ENCODE measurements at regions not wholly inside any gene's neighbourhood (a gene's known extent, or its start where the extent isn't known, plus 50 kb on each side); places are given as distances from the start of the nearest gene placed in this dataset.

DNA sequence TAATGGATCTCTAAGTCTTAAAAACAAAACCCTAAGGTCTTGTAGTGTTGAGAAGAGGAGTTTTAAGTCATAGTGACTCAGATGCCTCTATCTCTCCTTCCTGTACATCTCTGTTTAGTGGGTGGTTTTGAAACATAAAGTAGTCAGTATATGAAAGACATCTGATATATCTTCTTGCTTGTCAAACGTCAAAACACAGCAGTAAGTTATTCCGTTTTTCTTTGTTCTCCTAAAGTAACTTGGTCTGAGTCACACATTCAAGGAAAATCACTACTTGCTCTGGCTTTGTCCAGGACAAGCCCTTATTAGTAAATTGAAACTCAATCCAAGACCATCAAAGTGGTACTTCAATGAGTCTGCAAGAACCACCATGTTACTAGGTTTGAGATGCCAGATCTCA, 1172.5 kb downstream of the BCL11B start:
- no peaks in the 10 kb centered on the region for H3K4me1 Mint-ChIP-seq (ENCODE audit: low read depth, unreplicated experiment)
- H3K27ac Mint-ChIP-seq (ENCODE audit: unreplicated experiment), result no peak overlapping the region
- no peaks in the 10 kb centered on the region for H3K27me3 Mint-ChIP-seq (ENCODE audit: unreplicated experiment)
- no peak overlapping the region for H3K4me3 Mint-ChIP-seq (ENCODE audit: unreplicated experiment)
- H3K9me3 Mint-ChIP-seq (ENCODE audit: unreplicated experiment), result no peaks in the 10 kb centered on the region
- DNase-seq, result no peak
- H3K36me3 Mint-ChIP-seq (ENCODE audit: unreplicated experiment), result no peaks in the 10 kb centered on the region
- TF ChIP-seq, protein P1, sequence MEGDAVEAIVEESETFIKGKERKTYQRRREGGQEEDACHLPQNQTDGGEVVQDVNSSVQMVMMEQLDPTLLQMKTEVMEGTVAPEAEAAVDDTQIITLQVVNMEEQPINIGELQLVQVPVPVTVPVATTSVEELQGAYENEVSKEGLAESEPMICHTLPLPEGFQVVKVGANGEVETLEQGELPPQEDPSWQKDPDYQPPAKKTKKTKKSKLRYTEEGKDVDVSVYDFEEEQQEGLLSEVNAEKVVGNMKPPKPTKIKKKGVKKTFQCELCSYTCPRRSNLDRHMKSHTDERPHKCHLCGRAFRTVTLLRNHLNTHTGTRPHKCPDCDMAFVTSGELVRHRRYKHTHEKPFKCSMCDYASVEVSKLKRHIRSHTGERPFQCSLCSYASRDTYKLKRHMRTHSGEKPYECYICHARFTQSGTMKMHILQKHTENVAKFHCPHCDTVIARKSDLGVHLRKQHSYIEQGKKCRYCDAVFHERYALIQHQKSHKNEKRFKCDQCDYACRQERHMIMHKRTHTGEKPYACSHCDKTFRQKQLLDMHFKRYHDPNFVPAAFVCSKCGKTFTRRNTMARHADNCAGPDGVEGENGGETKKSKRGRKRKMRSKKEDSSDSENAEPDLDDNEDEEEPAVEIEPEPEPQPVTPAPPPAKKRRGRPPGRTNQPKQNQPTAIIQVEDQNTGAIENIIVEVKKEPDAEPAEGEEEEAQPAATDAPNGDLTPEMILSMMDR (IDR thresholded peaks at IDR 0.05; ENCODE audit: partially characterized antibody, unreplicated experiment), result no peak

DNA sequence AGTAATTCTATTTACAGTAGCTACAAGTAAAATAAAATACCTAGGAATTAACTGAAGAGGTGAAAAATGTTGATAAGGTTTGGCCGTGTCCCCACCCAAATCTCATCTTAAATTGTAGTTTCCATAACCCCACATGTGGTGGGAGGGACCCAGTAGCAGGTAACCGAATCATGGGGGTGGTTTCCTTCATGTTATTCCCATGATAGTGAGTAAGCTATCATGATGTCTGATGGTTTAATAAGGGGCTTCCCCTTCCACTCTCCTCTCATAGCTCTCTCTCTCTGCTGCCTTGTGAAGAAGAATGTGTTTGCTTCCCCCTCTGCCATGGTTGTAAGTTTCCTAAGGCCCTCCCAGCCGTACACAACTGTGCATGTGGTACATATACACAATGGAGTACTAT, 1170.7 kb downstream of the BCL11B start:
- H3K27ac Mint-ChIP-seq (ENCODE audit: unreplicated experiment), result no peak overlapping the region
- no peaks in the 10 kb centered on the region for H3K4me1 Mint-ChIP-seq (ENCODE audit: low read depth, unreplicated experiment)
- DNase-seq, result no peak
- no peaks in the 10 kb centered on the region for H3K36me3 Mint-ChIP-seq (ENCODE audit: unreplicated experiment)
- H3K27me3 Mint-ChIP-seq (ENCODE audit: unreplicated experiment), result no peaks in the 10 kb centered on the region
- no peak overlapping the region for H3K4me3 Mint-ChIP-seq (ENCODE audit: unreplicated experiment)
- TF ChIP-seq, protein P1 (IDR thresholded peaks at IDR 0.05; ENCODE audit: partially characterized antibody, unreplicated experiment), result no peak
- H3K9me3 Mint-ChIP-seq (ENCODE audit: unreplicated experiment), result no peaks in the 10 kb centered on the region

DNA sequence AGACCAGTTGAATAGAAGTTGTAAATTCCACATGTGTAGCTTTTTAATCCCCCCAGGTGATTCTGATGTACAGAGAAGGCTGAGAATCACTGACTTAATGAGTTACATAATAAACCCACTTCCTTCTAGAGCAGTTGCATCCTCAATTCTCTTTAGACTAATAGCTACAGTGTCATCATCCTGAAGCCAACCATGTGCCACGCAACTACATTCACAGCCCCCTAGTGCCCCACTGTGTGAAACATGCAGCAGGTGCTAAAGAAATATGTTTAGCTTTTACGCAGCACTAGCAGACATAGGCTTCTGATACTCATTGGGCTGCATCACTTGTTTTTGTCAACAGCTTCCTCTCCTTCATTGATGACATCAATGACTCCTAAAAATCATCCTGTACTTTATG, 1168.3 kb downstream of the BCL11B start:
- H3K27me3 Mint-ChIP-seq (ENCODE audit: unreplicated experiment), result no peaks in the 10 kb centered on the region
- no peaks in the 10 kb centered on the region for H3K4me1 Mint-ChIP-seq (ENCODE audit: low read depth, unreplicated experiment)
- no peak overlapping the region for H3K4me3 Mint-ChIP-seq (ENCODE audit: unreplicated experiment)
- TF ChIP-seq, protein P1 (IDR thresholded peaks at IDR 0.05; ENCODE audit: partially characterized antibody, unreplicated experiment), result no peak
- DNase-seq, result no peak
- no peak overlapping the region for H3K27ac Mint-ChIP-seq (ENCODE audit: unreplicated experiment)
- no peaks in the 10 kb centered on the region for H3K9me3 Mint-ChIP-seq (ENCODE audit: unreplicated experiment)
- no peaks in the 10 kb centered on the region for H3K36me3 Mint-ChIP-seq (ENCODE audit: unreplicated experiment)

DNA sequence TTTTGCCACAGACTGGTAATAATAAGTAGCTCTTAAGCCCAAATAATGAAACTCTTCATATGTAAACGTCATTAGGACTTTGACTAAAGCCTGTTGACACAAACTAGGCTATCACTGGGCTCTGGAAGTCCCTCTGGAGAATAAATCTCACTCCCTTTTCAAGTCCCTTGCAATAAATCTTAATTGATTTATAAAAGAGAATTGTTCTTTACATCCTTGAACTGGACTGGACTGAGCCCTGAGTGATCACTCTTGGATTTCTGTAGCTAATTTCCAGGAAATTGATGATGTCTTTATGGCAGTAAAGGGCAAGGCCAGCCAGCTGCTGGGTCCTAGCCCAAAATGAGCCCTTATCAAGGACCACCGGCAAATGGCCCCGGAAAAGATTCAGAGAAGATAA, 1162.7 kb downstream of the BCL11B start:
- TF ChIP-seq, protein P1 (IDR thresholded peaks at IDR 0.05; ENCODE audit: partially characterized antibody, unreplicated experiment), result no peak
- Mint-ChIP-seq H3K4me1 (ENCODE audit: low read depth, unreplicated experiment) (no peaks in the 10 kb centered on the region), H3K4me3 (ENCODE audit: unreplicated experiment) (no peak overlapping the region), H3K27ac (ENCODE audit: unreplicated experiment) (no peak overlapping the region), H3K36me3 (ENCODE audit: unreplicated experiment) (no peaks in the 10 kb centered on the region), H3K9me3 (ENCODE audit: unreplicated experiment) (no peaks in the 10 kb centered on the region), H3K27me3 (ENCODE audit: unreplicated experiment) (peaks cover 1% of the 10 kb centered on the region)
- DNase-seq, result no peak

DNA sequence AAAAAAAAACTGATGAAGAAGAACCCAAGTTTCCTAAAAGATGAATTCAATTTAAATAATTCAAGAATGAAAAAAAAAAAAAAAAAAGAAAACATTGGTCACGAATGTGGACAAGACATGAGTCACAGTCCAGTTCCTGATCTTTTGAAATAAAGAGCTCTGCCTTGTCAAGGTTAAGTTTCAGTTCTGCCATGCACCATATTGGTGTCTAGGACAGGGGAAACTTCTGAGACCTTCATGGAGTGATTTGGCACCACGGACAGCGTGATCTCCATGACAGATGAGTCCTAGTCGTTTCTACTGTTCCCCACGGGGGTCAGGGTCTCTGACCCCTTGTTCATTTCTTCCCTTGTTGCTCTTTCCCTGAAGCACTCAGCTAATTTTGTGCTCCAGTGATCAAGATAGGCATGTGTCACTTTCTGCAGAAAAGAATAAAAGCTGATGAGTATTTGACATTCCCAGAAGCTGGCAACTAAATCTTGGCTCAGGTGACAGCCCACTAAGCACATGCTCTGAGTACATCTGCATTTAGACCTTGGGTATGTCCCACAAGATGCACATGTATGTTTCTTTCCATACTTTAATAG, 1159.7 kb downstream of the BCL11B start:
- Mint-ChIP-seq H3K9me3 (ENCODE audit: unreplicated experiment) (no peaks in the 10 kb centered on the region), H3K4me1 (ENCODE audit: low read depth, unreplicated experiment) (no peaks in the 10 kb centered on the region), H3K36me3 (ENCODE audit: unreplicated experiment) (no peaks in the 10 kb centered on the region), H3K27ac (ENCODE audit: unreplicated experiment) (no peak overlapping the region), H3K27me3 (ENCODE audit: unreplicated experiment) (peaks cover 3% of the 10 kb centered on the region), H3K4me3 (ENCODE audit: unreplicated experiment) (no peak overlapping the region)
- TF ChIP-seq, protein P1 (IDR thresholded peaks at IDR 0.05; ENCODE audit: partially characterized antibody, unreplicated experiment), result no peak
- no peak for DNase-seq
